Gastrocnemius medialis (tissue), 4 donors: ENCODE measurements at regions not wholly inside any gene's neighbourhood (a gene's known extent, or its start where the extent isn't known, plus 50 kb on each side); places are given as distances from the start of the nearest gene placed in this dataset.

Experiments
- POLR2A ChIP-seq, 2 donors: fragments of 450-650 bp; IDR thresholded peaks; one replicate each; pipeline ENCODE4 v1.6.1; 2017; ENCODE audit warnings: antibody characterized with exemption in 2 of 2, mild to moderate bottlenecking in 2 of 2, moderate library complexity in 2 of 2
- TF ChIP-seq, protein P1 (sequence below), 5 experiments: fragments of 450-650 bp in 3 of 5; fragments of 200-600 bp in 2 of 5; sonication (generic) in 2 of 5; IDR thresholded peaks in 4 of 5; conservative IDR thresholded peaks in 1 of 5; 1 replicate in 4 of 5; 2 replicates in 1 of 5; pipeline ENCODE4 v1.5.1; 2016 to 2019; ENCODE audit warnings: antibody characterized with exemption in 5 of 5, mild to moderate bottlenecking in 3 of 5, moderate library complexity in 3 of 5

- TF ChIP-seq, protein P1, sequence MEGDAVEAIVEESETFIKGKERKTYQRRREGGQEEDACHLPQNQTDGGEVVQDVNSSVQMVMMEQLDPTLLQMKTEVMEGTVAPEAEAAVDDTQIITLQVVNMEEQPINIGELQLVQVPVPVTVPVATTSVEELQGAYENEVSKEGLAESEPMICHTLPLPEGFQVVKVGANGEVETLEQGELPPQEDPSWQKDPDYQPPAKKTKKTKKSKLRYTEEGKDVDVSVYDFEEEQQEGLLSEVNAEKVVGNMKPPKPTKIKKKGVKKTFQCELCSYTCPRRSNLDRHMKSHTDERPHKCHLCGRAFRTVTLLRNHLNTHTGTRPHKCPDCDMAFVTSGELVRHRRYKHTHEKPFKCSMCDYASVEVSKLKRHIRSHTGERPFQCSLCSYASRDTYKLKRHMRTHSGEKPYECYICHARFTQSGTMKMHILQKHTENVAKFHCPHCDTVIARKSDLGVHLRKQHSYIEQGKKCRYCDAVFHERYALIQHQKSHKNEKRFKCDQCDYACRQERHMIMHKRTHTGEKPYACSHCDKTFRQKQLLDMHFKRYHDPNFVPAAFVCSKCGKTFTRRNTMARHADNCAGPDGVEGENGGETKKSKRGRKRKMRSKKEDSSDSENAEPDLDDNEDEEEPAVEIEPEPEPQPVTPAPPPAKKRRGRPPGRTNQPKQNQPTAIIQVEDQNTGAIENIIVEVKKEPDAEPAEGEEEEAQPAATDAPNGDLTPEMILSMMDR (IDR thresholded peaks at IDR 0.05 in 4 of 5, conservative IDR thresholded peaks at IDR 0.05 in 1 of 5): no peak
- TF ChIP-seq POLR2A (IDR thresholded peaks at IDR 0.05): no peak
Observed at GRCh38 chr18:10266334-10266590, 188.2 kb upstream of the APCDD1 start.
